ENCODE measurements at regions not wholly inside any gene's neighbourhood (a gene's known extent, or its start where the extent isn't known, plus 50 kb on each side); places are given as distances from the start of the nearest gene placed in this dataset.

DNA sequence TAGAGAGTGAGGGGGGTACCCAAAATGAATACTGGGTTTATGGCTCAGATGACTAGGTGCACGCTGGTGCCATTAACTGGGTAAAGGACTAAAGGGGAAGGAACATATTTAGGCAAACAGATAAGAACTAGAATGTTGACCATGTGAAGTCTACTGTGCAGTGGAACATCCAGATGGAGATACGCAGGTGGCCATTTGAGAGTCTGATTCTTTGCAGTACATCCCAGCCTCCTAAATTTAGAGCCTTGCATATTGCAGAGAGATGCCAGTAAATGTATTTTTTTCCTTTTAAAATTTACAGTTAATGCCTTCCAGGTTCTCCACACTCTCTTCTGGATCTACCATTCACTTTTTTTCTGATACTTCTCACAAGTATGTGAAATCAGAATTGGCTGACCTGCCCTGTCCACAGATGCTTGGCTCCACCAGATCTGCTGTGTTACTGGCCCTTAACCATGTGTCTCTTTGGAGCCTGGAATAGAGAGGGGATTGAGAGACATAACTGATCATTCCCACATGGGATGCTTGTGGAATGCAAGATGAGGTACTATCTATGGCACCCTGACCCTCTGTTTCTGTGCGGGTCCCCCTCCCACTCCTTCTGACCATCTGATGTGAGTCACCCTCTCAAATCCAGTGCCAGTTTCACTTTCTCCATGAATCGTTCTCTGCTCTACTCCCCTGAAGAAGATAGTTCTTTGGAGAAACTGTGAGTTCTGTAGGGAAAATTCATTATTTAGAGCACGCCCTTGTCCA, 77.0 kb upstream of the NCAM1 start:
- WGBS = 93% methylated on average over 5 of the region's 5 CpGs

DNA sequence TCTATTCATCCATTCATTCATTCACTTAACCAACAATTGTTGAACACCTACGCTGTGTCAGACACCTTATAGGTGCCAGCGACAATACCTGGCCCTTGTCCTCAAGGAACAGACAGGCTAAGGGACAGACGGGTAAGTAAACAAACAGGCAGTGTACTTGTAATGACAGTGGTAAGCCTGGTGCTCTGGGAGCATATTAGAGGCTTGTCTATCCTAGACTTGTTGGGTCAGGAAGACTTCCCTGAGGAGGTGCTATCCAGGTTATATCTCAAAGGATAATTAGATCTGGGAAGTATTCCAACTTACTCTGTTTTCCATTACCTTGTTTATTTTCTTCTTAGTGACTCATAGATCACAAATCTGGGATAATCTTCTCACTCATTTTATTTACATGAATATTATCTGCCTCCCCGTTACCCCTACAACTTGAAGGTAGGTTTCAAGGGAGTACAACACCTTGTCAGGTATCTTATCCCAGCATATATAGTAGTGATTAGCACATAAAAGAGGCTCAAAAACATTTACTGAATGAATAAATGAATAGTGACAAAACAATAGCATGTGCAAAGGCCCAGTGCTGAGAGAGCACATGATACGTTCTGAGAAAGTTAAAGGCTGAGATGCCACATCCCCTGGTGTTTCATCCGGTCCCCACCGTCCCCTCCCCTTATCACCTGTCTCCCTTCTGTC, 75.3 kb upstream of the NCAM1 start:
- no peak overlapping the region for H3K4me3 ChIP-seq (ENCODE audit: low read length)
- WGBS = 95% methylated on average over 7 of the region's 7 CpGs
- H3K36me3 ChIP-seq (ENCODE audit: insufficient read depth, low read length) = no peaks in the 10 kb centered on the region
- no peaks in the 10 kb centered on the region for H3K4me1 ChIP-seq (ENCODE audit: insufficient read depth, low read length)
- no peaks in the 10 kb centered on the region; the same call in 1 of the 2 replicates for H3K27me3 ChIP-seq (ENCODE audit: insufficient read depth, low read length)
- H3K9me3 ChIP-seq (ENCODE audit: insufficient read depth, low read depth, low read length) = no peaks in the 10 kb centered on the region
- no peak overlapping the region for H3K9ac ChIP-seq (ENCODE audit: low read depth, low read length)
- no peak overlapping the region for H3K27ac ChIP-seq (ENCODE audit: low read depth, low read length)

More for the DNA sequence above, 77.0 kb upstream of the NCAM1 start:
- H3K4me3 ChIP-seq (ENCODE audit: low read length) = no peak overlapping the region
- no peaks in the 10 kb centered on the region; the same call in 1 of the 2 replicates for H3K27me3 ChIP-seq (ENCODE audit: insufficient read depth, low read length)
- H3K4me1 ChIP-seq (ENCODE audit: insufficient read depth, low read length) = no peaks in the 10 kb centered on the region
- H3K9me3 ChIP-seq (ENCODE audit: insufficient read depth, low read depth, low read length) = no peaks in the 10 kb centered on the region
- H3K27ac ChIP-seq (ENCODE audit: low read depth, low read length) = no peak overlapping the region
- no peak overlapping the region for H3K9ac ChIP-seq (ENCODE audit: low read depth, low read length)
- H3K36me3 ChIP-seq (ENCODE audit: insufficient read depth, low read length) = no peaks in the 10 kb centered on the region

DNA sequence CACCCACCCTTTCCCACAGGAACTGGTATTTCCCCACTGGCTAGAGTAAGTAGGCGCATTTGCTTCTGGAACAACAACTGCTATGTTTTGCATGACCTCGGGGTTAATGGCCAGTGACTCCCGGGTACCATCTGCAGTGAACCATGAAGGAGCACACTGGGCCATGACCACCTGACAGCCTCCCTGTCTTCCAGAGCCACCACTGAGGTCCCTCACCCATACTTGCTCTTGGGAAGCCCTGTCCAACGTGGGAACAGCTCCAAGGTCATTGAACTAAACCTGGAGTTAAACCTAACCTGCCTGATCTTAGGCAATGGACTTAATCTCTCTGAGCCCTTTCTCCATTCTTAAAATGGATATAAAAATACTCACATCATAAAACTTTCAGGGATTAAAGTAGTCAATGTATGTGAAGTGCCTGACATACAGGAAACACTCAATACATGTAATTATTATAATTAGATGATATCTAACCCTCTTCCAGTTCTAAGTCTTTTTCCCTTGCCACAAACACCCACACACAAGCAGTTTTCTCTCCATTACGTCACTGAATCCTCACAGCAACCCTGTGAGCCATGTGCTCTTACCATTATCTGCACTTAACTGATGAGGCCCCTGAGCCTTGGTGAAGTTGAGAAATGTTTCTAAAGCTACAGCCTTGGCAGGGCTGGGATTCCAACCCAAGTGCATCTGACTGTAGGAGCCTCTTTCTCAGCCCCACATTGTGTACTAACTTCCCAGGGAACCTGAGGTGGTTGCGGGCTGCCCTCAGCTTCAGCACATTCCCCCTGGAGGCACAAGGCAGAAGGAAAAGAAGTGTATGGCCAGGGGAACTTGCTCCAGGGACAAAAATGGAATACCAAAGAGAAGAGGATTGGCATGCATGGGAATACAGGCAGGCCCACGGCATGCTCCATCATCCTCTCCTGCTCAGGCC, 74.5 kb upstream of the NCAM1 start:
- H3K27ac ChIP-seq (ENCODE audit: low read depth, low read length) = no peak overlapping the region
- WGBS = 95% methylated on average over 7 of the region's 7 CpGs
- no peaks in the 10 kb centered on the region for H3K4me1 ChIP-seq (ENCODE audit: insufficient read depth, low read length)
- no peaks in the 10 kb centered on the region for H3K9me3 ChIP-seq (ENCODE audit: insufficient read depth, low read depth, low read length)
- H3K27me3 ChIP-seq (ENCODE audit: insufficient read depth, low read length) = no peaks in the 10 kb centered on the region; the same call in 1 of the 2 replicates
- H3K4me3 ChIP-seq (ENCODE audit: low read length) = no peak overlapping the region
- H3K9ac ChIP-seq (ENCODE audit: low read depth, low read length) = no peak overlapping the region
- H3K36me3 ChIP-seq (ENCODE audit: insufficient read depth, low read length) = no peaks in the 10 kb centered on the region

DNA sequence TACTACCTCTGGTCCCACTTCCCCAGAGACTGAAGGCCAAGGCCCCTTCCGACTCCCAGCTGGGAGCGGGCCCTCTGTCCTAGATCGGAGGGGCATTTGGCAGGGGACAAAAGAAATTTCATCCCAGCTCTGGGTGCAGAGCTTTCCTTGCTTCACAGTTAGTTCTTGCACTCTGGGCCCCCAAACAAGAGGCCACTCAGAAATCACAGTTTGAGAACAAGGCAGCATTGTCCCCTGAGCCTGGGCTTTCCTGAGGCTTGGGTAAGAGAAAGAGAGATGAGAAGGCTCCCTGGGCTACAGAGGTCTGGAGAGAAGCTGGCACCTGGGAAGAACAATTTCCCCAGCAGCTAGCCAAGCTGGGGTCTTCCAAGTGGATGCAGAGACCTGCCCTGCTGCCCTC, 71.8 kb upstream of the NCAM1 start:
- Histone ChIP-seq H3K27ac (ENCODE audit: low read depth, low read length) (no peak overlapping the region), H3K36me3 (ENCODE audit: insufficient read depth, low read length) (no peaks in the 10 kb centered on the region), H3K4me3 (ENCODE audit: low read length) (no peak overlapping the region), H3K9me3 (ENCODE audit: insufficient read depth, low read depth, low read length) (no peaks in the 10 kb centered on the region), H3K4me1 (ENCODE audit: insufficient read depth, low read length) (no peaks in the 10 kb centered on the region), H3K27me3 (ENCODE audit: insufficient read depth, low read length) (no peaks in the 10 kb centered on the region), H3K9ac (ENCODE audit: low read depth, low read length) (no peak overlapping the region)
- 99% methylated on average over 3 of the region's 3 CpGs for WGBS

DNA sequence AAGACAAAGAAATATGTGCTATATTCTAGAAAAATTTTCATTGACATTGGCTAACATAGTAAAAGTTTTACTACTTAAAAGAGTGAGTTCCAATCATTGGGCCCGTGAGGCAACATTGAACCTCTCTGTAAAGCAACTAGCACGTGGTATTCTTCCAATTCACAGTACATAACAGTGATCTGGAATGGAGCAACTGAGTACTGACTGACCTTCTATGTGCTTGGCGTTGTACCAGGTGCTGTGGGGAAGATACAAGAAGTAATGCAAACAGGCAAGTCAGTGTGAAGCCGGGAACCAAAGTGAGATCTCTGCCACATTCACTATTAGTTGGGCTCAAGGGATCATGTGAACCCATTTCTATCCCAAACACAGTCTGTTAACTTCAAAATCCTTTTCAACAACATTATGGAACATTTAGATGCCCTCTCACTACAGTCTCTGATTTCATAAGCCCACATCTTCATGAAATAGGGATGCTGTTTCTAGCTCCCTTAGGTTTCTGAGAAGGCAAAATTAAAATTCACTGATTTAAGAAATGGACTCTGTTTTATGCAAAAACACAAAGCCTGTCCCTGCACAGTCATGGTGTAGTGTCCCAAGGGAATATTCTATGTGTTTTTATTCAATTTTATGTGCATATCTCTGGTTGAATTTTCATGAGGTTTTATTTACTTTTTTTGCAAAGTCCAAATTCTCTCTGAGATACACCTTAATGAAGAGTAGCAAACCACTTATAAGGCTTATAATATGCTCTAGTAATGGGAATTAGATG, 61.8 kb upstream of the NCAM1 start:
- no peaks in the 10 kb centered on the region for H3K27me3 ChIP-seq (ENCODE audit: insufficient read depth, low read length)
- WGBS = 98% methylated on average over 4 of the region's 4 CpGs
- H3K9me3 ChIP-seq (ENCODE audit: insufficient read depth, low read depth, low read length) = no peaks in the 10 kb centered on the region
- H3K4me1 ChIP-seq (ENCODE audit: insufficient read depth, low read length) = no peaks in the 10 kb centered on the region
- H3K4me3 ChIP-seq (ENCODE audit: low read length) = no peak overlapping the region
- no peak overlapping the region for H3K27ac ChIP-seq (ENCODE audit: low read depth, low read length)
- no peak overlapping the region for H3K9ac ChIP-seq (ENCODE audit: low read depth, low read length)
- no peaks in the 10 kb centered on the region for H3K36me3 ChIP-seq (ENCODE audit: insufficient read depth, low read length)

DNA sequence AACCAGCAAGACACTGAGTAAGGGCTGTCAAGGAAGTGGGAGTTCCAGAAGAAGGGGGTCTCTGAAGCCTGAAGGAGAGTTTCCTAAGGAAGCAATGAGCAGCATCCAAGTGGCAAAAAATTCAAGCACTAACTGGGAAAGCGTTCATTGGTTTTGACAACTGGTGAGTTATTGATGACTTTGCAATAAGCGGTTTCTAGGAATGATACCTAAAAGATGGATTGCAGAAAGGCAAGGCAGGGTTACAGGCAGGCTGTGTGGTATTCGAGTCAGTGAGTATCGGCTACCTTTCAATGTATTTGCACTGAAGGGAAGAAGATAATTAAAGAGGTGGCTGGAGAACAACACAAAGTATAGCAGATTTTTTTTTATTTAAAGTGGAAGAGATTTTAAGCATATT, 59.3 kb upstream of the NCAM1 start:
- H3K27ac ChIP-seq (ENCODE audit: low read depth, low read length) = no peak overlapping the region
- H3K36me3 ChIP-seq (ENCODE audit: insufficient read depth, low read length) = no peaks in the 10 kb centered on the region
- no peak overlapping the region for H3K9ac ChIP-seq (ENCODE audit: low read depth, low read length)
- H3K27me3 ChIP-seq (ENCODE audit: insufficient read depth, low read length) = no peaks in the 10 kb centered on the region
- H3K4me3 ChIP-seq (ENCODE audit: low read length) = no peak overlapping the region
- 93% methylated on average over 4 of the region's 4 CpGs for WGBS
- H3K4me1 ChIP-seq (ENCODE audit: insufficient read depth, low read length) = no peaks in the 10 kb centered on the region
- H3K9me3 ChIP-seq (ENCODE audit: insufficient read depth, low read depth, low read length) = no peaks in the 10 kb centered on the region

DNA sequence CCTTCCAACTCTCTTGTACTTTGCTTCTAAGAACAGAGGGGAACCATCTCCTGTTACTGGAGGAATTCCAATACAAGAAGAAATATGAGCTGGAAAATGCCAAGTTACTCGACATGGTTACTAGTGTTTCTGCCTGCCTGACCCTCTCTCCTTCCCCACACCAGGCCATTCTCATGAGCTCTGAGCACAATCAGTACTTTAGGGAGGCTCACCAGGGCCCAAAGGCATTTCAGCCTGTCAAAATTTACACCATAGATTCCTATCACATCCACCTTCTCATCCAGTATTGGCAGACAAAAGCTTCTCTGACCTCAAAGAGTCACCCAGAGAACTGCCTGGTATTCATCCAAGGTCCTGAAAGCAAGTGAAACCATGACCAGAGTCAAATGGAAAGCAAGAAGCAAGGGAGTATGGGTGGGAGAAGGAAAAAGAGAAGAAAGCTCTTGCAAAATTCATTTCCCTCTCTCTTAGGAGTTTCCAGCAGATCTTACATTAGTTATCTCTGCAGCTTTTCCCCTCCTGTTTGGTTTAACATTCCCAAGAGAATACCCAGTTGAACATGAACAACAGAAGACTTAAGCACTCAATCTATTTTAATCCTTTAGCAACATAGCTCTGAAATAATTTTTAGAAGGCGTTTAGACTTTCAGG, 58.7 kb upstream of the NCAM1 start:
- Histone ChIP-seq H3K9me3 (ENCODE audit: insufficient read depth, low read depth, low read length) (no peaks in the 10 kb centered on the region), H3K27ac (ENCODE audit: low read depth, low read length) (no peak overlapping the region), H3K27me3 (ENCODE audit: insufficient read depth, low read length) (no peaks in the 10 kb centered on the region), H3K4me1 (ENCODE audit: insufficient read depth, low read length) (no peaks in the 10 kb centered on the region), H3K36me3 (ENCODE audit: insufficient read depth, low read length) (no peaks in the 10 kb centered on the region), H3K4me3 (ENCODE audit: low read length) (no peak overlapping the region), H3K9ac (ENCODE audit: low read depth, low read length) (no peak overlapping the region)
- 92% methylated on average over 2 of the region's 2 CpGs for WGBS

DNA sequence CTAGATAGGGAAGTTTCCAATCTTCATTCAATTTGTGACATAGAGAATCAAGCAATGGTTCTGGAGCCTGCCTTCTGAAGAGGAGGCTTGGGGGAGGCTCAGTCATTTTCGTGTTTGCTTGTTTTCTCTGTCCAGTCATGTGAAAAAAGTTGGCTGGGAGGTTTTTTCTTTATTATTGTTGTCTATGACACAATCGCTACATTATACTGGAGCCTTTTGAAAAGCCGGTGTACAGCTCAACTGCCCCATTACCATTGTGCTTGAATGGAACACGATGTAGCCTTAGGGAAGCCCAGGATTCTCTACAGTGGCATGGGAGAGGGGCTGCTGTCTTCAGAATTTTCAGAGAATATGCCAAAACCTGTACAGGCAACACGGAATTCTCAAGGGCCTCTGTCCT, 57.9 kb upstream of the NCAM1 start:
- H3K4me3 ChIP-seq (ENCODE audit: low read length) = no peak overlapping the region
- H3K4me1 ChIP-seq (ENCODE audit: insufficient read depth, low read length) = no peaks in the 10 kb centered on the region
- 89% methylated on average over 5 of the region's 5 CpGs for WGBS
- H3K9me3 ChIP-seq (ENCODE audit: insufficient read depth, low read depth, low read length) = no peaks in the 10 kb centered on the region
- no peak overlapping the region for H3K27ac ChIP-seq (ENCODE audit: low read depth, low read length)
- H3K9ac ChIP-seq (ENCODE audit: low read depth, low read length) = no peak overlapping the region
- no peaks in the 10 kb centered on the region for H3K27me3 ChIP-seq (ENCODE audit: insufficient read depth, low read length)
- no peaks in the 10 kb centered on the region for H3K36me3 ChIP-seq (ENCODE audit: insufficient read depth, low read length)

DNA sequence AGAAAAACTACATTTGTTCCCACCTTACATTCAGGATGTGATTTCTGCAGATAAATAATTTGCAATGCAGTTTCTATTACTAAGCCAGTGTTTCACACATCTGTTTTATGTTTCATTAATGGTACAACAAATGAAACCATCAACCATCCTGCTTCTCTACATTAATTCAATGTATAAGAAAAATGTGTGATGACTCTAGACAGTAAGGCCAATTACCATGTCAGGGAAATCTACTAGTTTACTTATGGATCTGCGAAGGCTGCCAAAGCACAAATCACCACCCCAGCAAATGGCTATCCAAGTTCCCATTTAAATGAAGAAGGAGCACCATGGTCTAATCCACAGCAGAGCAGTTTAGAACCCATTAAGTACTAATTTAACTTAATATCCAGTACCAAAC, 50.1 kb upstream of the NCAM1 start:
- Histone ChIP-seq H3K9me3 (ENCODE audit: insufficient read depth, low read depth, low read length) (no peaks in the 10 kb centered on the region), H3K9ac (ENCODE audit: low read depth, low read length) (no peak overlapping the region), H3K27me3 (ENCODE audit: insufficient read depth, low read length) (no peaks in the 10 kb centered on the region), H3K4me1 (ENCODE audit: insufficient read depth, low read length) (no peaks in the 10 kb centered on the region), H3K36me3 (ENCODE audit: insufficient read depth, low read length) (no peaks in the 10 kb centered on the region), H3K4me3 (ENCODE audit: low read length) (no peak overlapping the region), H3K27ac (ENCODE audit: low read depth, low read length) (no peak overlapping the region)
- 100% methylated on average over 1 of the region's 1 CpG for WGBS

All from HUES64 (cell line).